SK-N-MC (cell line): ENCODE measurements at regions not wholly inside any gene's neighbourhood (a gene's known extent, or its start where the extent isn't known, plus 50 kb on each side); places are given as distances from the start of the nearest gene placed in this dataset.
"Not testable (repeated sequence)": the region's sequence is repeated elsewhere in the genome, so short reads cannot be mapped to it uniquely, and the experiment has no call there.

ENCODE experiments used
- DNase-seq: peaks from one replicate; pipeline ENCODE4 v3.0.0-alpha.2; 2011; ENCODE audit warnings: low read depth, low spot score
- H3K27ac ChIP-seq: fragments of 200-600 bp; sonication (generic); 2 replicates; pipeline ENCODE4 v1.5.1; 2016; ENCODE audit warnings: mixed run types
- H3K36me3 ChIP-seq: fragments of 200-600 bp; sonication (generic); 2 replicates; pipeline ENCODE4 v1.6.1; 2017; ENCODE audit warnings: antibody characterized with exemption, low read length, mixed read lengths; ENCODE audit not compliant: insufficient read depth
- H3K4me3 ChIP-seq: fragments of 200-600 bp; sonication (generic); 2 replicates; pipeline ENCODE4 v1.5.1; 2016
- H3K9ac ChIP-seq: fragments of 200-600 bp; sonication (generic); 2 replicates; pipeline ENCODE4 v1.8.0; 2017; ENCODE audit warnings: mixed run types, mixed read lengths; ENCODE audit not compliant: insufficient read length
- H3K9me3 ChIP-seq: fragments of 200-600 bp; sonication (generic); 2 replicates; pipeline ENCODE4 v1.6.1; 2017; ENCODE audit warnings: low read depth, mild to moderate bottlenecking, antibody characterized with exemption, low read length, moderate library complexity, mixed read lengths
- EZH2 ChIP-seq: fragments of 200-600 bp; sonication (generic); IDR thresholded peaks from one replicate; pipeline ENCODE4 v1.6.1; 2017; ENCODE audit warnings: antibody characterized with exemption
- FOXP2 ChIP-seq: optimal IDR thresholded peaks from 2 replicates; pipeline ENCODE3; 2011; ENCODE audit warnings: mild to moderate bottlenecking, moderate library complexity; ENCODE audit not compliant: insufficient read depth; ENCODE audit errors: extremely low read length, control extremely low read depth
- POLR2AphosphoS5 ChIP-seq: IDR thresholded peaks from 2 replicates; pipeline ENCODE4 v1.6.1; 2012; ENCODE audit warnings: mild to moderate bottlenecking, low read depth, low read length, borderline replicate concordance

GRCh38 chr4:52157071-52157470, 106.0 kb downstream of the SPATA18 start:
- H3K27ac ChIP-seq, H3K9ac ChIP-seq, DNase-seq, H3K4me3 ChIP-seq, H3K9me3 ChIP-seq, H3K36me3 ChIP-seq: not testable (repeated sequence)

GRCh38 chr4:52157641-52158316, 106.7 kb downstream of the SPATA18 start:
- H3K9ac ChIP-seq, result no peak overlapping the region
- DNase-seq, result no peak
- TF ChIP-seq POLR2AphosphoS5 (no peak), EZH2 (no peak), FOXP2 (no peak)
- no peak overlapping the region for H3K4me3 ChIP-seq
- no peaks in the 10 kb centered on the region for H3K9me3 ChIP-seq
- no peak overlapping the region for H3K27ac ChIP-seq
- H3K36me3 ChIP-seq, result no peaks in the 10 kb centered on the region

GRCh38 chr4:52160859-52161258, 109.8 kb downstream of the SPATA18 start:
- no peak overlapping the region for H3K27ac ChIP-seq
- H3K4me3 ChIP-seq, result no peak overlapping the region
- no peaks in the 10 kb centered on the region for H3K36me3 ChIP-seq
- H3K9ac ChIP-seq, result no peak overlapping the region
- H3K9me3 ChIP-seq, result no peaks in the 10 kb centered on the region
- no peak for TF ChIP-seq FOXP2
- no peak for TF ChIP-seq EZH2
- TF ChIP-seq POLR2AphosphoS5, result no peak
- DNase-seq, result no peak

GRCh38 chr4:52164116-52164515, 113.0 kb downstream of the SPATA18 start:
- TF ChIP-seq FOXP2 (no peak), EZH2 (no peak), POLR2AphosphoS5 (no peak)
- Histone ChIP-seq H3K9ac (no peak overlapping the region), H3K9me3 (no peaks in the 10 kb centered on the region), H3K4me3 (no peak overlapping the region), H3K36me3 (no peaks in the 10 kb centered on the region), H3K27ac (no peak overlapping the region)
- DNase-seq, result no peak

- no peak overlapping the region for H3K4me3 ChIP-seq
- TF ChIP-seq EZH2 (no peak), FOXP2 (no peak), POLR2AphosphoS5 (no peak)
- H3K27ac ChIP-seq, result no peak overlapping the region
- H3K9me3 ChIP-seq, result no peaks in the 10 kb centered on the region
- no peak for DNase-seq
- H3K36me3 ChIP-seq, result no peaks in the 10 kb centered on the region
- H3K9ac ChIP-seq, result no peak overlapping the region
Measured at GRCh38 chr4:52172166-52172565, 121.1 kb downstream of the SPATA18 start.

- H3K36me3 ChIP-seq, result no peaks in the 10 kb centered on the region
- TF ChIP-seq FOXP2, result no peak
- no peak for TF ChIP-seq EZH2
- TF ChIP-seq POLR2AphosphoS5, result no peak
- H3K27ac ChIP-seq, result no peak overlapping the region
- DNase-seq, result no peak
- H3K4me3 ChIP-seq, result no peak overlapping the region
- H3K9ac ChIP-seq, result no peak overlapping the region
- no peaks in the 10 kb centered on the region for H3K9me3 ChIP-seq
Measured at GRCh38 chr4:52173470-52174045, 122.5 kb downstream of the SPATA18 start.

GRCh38 chr4:52187603-52188002, 136.5 kb downstream of the SPATA18 start:
- H3K9me3 ChIP-seq, result no peaks in the 10 kb centered on the region
- no peak overlapping the region for H3K4me3 ChIP-seq
- no peak for DNase-seq
- H3K36me3 ChIP-seq, result no peaks in the 10 kb centered on the region
- no peak for TF ChIP-seq FOXP2
- no peak for TF ChIP-seq EZH2
- TF ChIP-seq POLR2AphosphoS5, result no peak
- no peak overlapping the region for H3K9ac ChIP-seq
- no peak overlapping the region for H3K27ac ChIP-seq

GRCh38 chr4:52192001-52192400, 140.9 kb downstream of the SPATA18 start:
- DNase-seq, result no peak
- Histone ChIP-seq H3K9ac (no peak overlapping the region), H3K4me3 (no peak overlapping the region), H3K27ac (no peak overlapping the region), H3K36me3 (no peaks in the 10 kb centered on the region), H3K9me3 (no peaks in the 10 kb centered on the region)
- TF ChIP-seq FOXP2 (no peak), POLR2AphosphoS5 (no peak), EZH2 (no peak)

GRCh38 chr4:52192721-52193135, 141.6 kb downstream of the SPATA18 start:
- Histone ChIP-seq H3K36me3 (no peaks in the 10 kb centered on the region), H3K4me3 (no peak overlapping the region), H3K9me3 (no peaks in the 10 kb centered on the region), H3K27ac (no peak overlapping the region), H3K9ac (no peak overlapping the region)
- TF ChIP-seq EZH2, result no peak
- no peak for TF ChIP-seq FOXP2
- TF ChIP-seq POLR2AphosphoS5, result no peak
- peak; percentile 5 for DNase-seq
